HTR-8/SVneo (cell line): ENCODE measurements at regions not wholly inside any gene's neighbourhood (a gene's known extent, or its start where the extent isn't known, plus 50 kb on each side); places are given as distances from the start of the nearest gene placed in this dataset.
"Not testable (repeated sequence)": the region's sequence is repeated elsewhere in the genome, so short reads cannot be mapped to it uniquely, and the experiment has no call there.

Source experiments
- DNase-seq: peaks from one replicate; pipeline ENCODE4 v3.0.0; 2011; ENCODE audit warnings: low spot score, mixed read lengths; ENCODE audit not compliant: insufficient read length
- FAIRE-seq: peaks from 2 replicates; lab custom pipeline; 2011; peaks lifted over from hg19 to GRCh38; lab: Jason Lieb, UNC

GRCh38 chr14:86912709-86913108, 1080.3 kb downstream of the GALC start:
- FAIRE-seq, result no peak
- DNase-seq, result no peak

GRCh38 chr14:86911486-86911885, 1081.5 kb downstream of the GALC start:
- DNase-seq, result no peak
- no peak for FAIRE-seq

GRCh38 chr14:86905386-86905926, 1087.5 kb downstream of the GALC start:
- not testable (repeated sequence) for FAIRE-seq, DNase-seq

GRCh38 chr14:86902176-86902950, 1090.6 kb downstream of the GALC start:
- FAIRE-seq (no peak), DNase-seq (no peak)

GRCh38 chr14:86897704-86898513, 1095.1 kb downstream of the GALC start:
- DNase-seq, result no peak
- FAIRE-seq, result no peak

GRCh38 chr14:86897224-86897623, 1095.8 kb downstream of the GALC start:
- FAIRE-seq, result no peak

GRCh38 chr14:86896701-86897100, 1096.3 kb downstream of the GALC start:
- DNase-seq, result no peak
- no peak for FAIRE-seq

More at GRCh38 chr14:86897224-86897623, 1095.8 kb downstream of the GALC start:
- no peak for DNase-seq

- DNase-seq, result no peak
- no peak for FAIRE-seq
Observed at GRCh38 chr14:86892152-86892956, 1100.6 kb downstream of the GALC start.

GRCh38 chr14:86885280-86885679, 1107.7 kb downstream of the GALC start:
- DNase-seq, result no peak
- no peak for FAIRE-seq

GRCh38 chr14:86884498-86884897, 1108.5 kb downstream of the GALC start:
- peak; percentile 98 for FAIRE-seq
- DNase-seq, result no peak

- FAIRE-seq (no peak), DNase-seq (no peak)
Observed at GRCh38 chr14:86882818-86883217, 1110.2 kb downstream of the GALC start.

- DNase-seq, result no peak
- FAIRE-seq, result no peak
Observed at GRCh38 chr14:86865934-86866333, 1127.0 kb downstream of the GALC start.

GRCh38 chr14:86858591-86858990, 1134.4 kb downstream of the GALC start:
- FAIRE-seq (no peak), DNase-seq (no peak)

GRCh38 chr14:86858031-86858430, 1135.0 kb downstream of the GALC start:
- peak; percentile 14 for DNase-seq
- FAIRE-seq, result no peak

GRCh38 chr14:86852530-86852929, 1140.5 kb downstream of the GALC start:
- DNase-seq (no peak), FAIRE-seq (peak; percentile 26)

- no peak for FAIRE-seq
- DNase-seq, result no peak
Observed at GRCh38 chr14:86847140-86847539, 1145.8 kb downstream of the GALC start.

- FAIRE-seq, result no peak
- no peak for DNase-seq
Observed at GRCh38 chr14:86838363-86838762, 1154.6 kb downstream of the GALC start.

GRCh38 chr14:86826661-86827060, 1166.3 kb downstream of the GALC start:
- no peak for FAIRE-seq
- no peak for DNase-seq

GRCh38 chr14:86824167-86824566, 1168.8 kb downstream of the GALC start:
- DNase-seq (no peak), FAIRE-seq (no peak)

- DNase-seq (no peak), FAIRE-seq (no peak)
Observed at GRCh38 chr14:86823581-86823980, 1169.4 kb downstream of the GALC start.
